Stimulated activated CD8-positive, alpha-beta memory T cell treated with anti-CD3 and anti-CD28 coated beads, Interleukin-15, amount 100 ng/mL, for 1 hour (primary cell): ENCODE measurements at regions not wholly inside any gene's neighbourhood (a gene's known extent, or its start where the extent isn't known, plus 50 kb on each side); places are given as distances from the start of the nearest gene placed in this dataset.
"Not testable (repeated sequence)": the region's sequence is repeated elsewhere in the genome, so short reads cannot be mapped to it uniquely, and the experiment has no call there.

ENCODE experiments used
- DNase-seq: peaks from one replicate; pipeline ENCODE4 v3.0.0-alpha.2; 2020; ENCODE audit warnings: low read depth

DNA sequence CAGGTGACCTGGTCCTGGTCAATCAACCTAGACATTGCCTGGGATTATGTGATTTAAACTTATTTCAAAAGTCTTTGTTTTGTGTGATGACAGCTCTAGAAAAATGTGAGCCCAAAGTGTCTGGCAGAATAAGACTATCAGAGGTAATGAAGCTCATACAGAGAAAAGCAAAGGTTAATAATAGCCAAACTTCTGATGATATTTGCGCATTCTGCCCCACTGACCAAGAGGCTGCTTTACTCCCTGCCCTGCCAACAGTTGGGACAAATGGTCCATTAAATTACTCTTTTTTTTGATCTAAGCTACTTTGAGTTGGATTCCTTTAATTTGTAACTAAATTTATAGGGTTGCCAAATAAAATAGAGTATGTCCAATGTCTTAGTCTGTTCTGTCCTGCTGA is 911.2 kb downstream of the MCTP2 start:
- DNase-seq, result no peak

DNA sequence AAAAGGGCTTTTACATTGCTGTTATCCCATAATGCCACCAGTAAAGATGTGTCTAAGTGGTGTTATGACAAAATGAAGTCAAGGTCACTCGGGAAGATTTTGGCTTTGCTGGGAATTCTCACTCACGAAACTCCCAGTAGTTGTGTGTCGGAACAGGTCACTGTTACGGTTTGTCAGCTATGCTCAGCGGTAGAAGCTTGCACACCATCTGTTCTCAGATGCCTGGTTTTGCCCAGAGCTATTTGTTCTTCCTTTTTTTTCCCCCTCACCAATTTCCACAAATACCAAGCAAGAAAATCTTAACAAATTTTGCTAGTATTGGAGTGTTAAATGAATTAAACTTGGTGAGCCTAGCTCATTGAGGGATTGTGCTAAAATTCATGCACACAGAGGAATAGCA is 915.1 kb downstream of the MCTP2 start:
- DNase-seq, result no peak

DNA sequence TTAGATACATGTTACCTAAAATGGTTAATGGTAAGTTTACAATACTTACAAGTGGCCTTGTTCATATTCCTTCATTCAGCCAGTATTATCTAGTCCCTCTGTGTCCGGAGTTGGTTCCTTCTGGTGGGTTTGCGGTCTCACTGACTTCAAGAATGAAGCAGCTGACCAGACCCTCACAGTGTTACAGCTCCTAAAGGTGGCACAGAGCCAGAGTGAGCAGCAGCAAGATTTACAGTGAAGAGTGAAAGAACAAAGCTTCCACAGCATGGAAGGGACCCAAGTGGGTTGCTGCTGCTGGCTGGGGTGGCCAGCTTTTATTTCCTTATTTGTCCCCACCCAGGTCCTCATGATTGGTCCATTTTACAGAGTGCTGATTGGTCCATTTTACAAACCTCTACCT is 916.8 kb downstream of the MCTP2 start:
- no peak for DNase-seq

DNA sequence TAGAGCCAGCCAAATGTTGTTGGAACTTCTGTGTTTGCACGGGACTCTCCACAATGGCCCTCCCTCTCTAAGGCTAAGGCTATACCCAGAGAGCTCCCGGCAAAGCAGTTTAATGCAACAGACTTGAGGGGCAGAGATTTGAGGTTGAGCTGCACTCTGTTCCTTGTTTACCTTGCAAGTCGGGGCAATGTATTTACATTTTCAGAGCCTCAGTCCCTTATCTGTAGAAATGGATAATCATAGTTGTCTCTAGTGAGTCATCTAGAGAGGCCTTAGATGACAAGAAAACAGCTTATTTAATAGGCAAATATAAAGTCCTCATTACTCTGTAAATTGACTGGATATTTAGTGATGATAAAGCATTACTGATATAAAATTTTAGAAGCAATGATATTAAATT is 917.7 kb downstream of the MCTP2 start:
- DNase-seq, result no peak

DNA sequence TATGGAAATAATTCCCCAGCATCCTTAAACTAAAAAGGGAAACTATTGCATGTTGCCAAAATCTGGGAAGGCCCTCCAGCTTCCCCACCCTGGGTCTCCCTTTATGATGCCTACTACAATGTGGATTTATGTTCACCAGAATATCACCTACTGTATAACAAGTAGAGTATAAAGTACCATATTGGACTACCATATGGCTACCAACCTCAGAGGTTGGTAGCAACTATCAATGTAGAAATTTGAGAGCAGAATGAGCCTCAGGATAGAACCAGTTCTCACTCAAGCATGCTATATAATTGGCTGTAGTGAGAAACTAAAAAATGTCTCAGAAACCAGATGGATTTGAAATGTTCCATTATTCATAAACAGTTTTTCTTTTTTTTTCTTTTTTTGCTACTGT is 918.4 kb downstream of the MCTP2 start:
- no peak for DNase-seq

DNA sequence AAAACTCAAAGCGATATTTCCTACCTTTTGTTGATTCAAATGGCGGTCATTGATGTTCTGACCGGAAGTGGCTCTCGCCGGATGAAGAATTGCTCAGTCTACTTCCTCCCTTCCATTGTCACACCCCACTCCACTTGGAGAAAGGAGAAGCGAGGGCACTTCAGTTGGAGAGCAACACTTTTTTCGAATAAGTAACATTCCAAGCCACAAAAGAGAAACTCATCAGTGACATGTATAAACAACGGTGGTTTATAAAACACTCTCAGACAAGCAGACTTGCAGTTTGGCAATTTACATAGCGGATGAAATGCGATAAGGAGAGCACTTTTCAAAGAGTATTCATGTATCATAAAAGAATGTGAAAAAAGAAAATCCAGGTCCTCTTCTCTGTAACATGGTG is 919.1 kb downstream of the MCTP2 start:
- DNase-seq, result no peak

DNA sequence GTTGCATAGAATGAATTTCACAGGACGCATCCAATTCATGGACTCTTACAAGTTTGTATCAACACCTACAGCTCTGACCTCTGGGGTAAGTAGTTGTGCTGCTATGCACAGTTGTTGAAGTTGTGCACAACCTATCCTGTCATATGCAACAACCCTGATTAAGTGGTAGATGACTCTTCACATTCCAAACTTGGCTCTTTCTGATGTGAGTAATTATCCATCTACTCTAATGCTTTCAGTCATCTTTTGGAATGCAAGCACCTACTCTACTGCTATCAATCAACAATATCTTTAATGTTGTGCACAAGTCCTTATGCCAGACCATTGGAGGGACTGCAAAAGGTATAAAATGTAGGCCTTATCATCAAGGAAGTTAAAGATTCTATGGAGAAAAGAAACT is 921.4 kb downstream of the MCTP2 start:
- DNase-seq, result no peak

DNA sequence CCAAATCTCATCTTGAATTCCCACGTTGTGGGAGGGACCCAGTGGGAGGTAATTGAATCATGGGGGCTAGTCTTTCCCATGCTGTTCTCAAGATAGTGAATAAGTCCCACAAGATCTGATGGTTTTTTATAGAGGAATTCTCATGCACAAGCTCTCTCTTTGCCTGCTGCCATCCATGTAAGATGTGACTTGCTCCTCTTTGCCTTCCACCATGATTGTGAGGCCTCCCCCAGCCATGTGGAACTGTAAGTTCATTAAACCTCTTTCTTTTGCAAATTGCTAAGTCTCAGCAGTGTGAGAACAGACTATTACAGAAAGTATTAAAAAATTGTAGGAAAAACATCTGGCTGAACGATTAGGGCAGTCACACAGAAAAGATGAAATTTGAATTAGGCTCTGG is 921.8 kb downstream of the MCTP2 start:
- not testable (repeated sequence) for DNase-seq

DNA sequence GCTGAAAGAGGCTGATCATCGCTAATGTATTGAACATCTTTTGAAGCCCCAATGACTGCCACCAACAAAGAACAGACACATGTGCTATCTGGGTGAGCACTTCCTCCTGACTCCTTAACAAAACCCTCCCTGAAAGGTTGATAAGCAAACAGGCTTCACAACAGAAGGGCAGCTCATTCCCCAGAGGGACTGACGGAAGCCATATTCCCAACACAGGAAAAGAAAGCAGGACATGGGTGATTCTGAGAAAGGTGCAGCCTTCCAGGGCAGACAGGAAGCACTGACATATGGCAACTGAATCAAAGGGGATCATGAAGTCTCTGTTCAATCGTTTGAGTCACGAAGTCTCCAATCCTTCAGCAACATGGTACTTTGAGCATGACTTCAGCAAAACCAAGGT is 929.0 kb downstream of the MCTP2 start:
- no peak for DNase-seq

DNA sequence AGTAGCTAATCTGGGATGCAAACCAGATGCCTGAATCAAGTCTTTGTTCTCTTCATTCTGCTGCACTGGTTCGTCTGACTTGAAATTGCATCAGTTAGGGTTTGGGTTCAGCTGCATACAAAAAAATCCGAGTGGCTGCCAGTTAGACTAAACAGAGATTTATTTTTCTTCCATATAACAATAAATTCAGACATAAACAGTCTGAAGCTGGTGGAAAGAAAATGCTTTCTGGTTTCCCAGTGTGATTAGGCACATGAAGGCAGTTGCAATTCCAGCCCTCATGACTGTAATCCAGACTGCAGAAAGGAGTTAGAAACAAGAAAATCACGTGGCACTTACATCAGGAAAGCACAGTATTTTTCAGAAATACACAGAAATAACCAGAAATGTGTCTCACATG is 930.7 kb downstream of the MCTP2 start:
- DNase-seq, result no peak

DNA sequence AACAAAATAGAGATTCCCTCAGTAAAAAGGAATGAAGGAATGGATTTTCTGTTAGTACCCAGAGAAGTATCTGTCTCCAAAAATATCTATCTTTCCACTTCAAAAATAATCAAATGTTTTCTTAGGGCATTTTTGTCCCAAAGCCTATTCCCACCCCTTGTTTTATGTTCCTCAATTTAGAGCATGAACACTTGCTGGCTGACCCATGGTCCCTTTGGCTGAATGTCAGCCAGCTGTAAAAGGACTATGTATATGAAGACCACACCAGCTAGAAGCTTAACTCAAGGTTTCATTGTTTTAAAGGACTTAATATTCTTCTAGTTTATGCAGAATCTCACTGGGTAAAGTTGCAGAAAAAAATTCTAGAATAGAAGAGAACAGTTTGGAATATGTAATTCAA is 931.2 kb downstream of the MCTP2 start:
- no peak for DNase-seq

DNA sequence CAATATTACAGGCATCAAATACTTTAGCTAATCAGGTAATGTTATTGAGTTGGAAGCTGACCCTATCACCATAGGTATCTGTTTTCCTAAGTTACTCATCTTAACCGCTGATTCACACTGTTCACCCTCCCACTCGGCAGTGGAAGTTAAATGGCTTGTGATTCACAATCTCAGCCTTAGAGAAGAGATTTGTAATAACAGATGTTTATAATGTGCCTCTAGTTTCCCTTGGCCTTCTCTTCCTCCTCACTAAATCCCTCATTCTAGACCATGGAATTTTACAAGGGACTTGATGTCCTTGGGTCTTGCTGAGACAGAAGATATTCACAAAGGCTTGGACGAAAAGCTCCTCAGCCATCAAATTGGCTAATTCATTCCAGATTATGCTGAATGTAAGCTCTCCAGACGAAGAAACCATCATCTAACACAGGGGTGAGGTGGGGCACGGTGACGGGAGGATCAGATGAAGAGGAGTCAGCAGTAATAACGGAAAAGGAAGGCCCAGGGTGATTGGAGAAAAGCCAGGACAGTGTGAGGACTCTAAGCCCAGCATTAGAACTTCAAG is 931.7 kb downstream of the MCTP2 start:
- no peak for DNase-seq

DNA sequence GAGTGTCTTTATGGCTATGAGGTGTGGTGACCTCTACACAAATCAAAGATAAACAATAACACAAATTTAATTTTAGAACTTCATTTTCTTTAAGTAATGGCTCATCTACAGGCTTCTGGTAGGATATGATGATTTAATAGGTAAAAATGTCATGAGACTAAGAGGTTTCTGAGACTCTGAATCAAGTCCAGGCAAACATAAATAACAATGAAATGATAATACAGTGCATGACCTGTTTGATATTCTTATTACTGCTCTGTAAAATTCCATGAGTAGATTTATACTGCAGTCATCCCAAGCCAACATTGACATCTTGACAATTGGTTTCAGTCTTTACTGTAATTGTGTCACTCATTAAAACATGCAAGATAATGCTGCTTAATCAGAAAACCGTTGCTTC is 936.8 kb downstream of the MCTP2 start:
- DNase-seq, result no peak

DNA sequence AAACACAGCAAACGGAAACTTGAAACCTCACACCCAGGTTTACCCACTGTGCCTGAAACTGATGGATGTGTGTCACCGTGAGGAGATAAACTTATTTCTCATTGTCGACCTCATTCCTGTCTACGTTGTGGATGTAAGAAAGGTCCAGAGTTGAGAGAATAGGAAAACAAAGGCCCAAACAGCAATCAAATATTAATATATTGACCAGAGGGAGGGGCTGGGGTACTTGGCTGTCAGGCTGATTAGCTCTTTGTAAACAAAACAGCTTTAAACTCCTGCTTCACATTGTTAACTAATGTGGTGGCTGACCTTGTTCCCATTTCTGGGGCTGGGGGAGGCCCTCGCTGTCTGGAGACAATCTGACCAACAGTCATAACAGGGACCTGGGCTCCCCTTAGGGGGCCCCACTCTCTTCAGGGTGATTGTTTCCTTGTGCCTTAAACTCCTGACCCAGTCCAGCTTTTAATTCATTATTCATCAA is 937.6 kb downstream of the MCTP2 start:
- no peak for DNase-seq

DNA sequence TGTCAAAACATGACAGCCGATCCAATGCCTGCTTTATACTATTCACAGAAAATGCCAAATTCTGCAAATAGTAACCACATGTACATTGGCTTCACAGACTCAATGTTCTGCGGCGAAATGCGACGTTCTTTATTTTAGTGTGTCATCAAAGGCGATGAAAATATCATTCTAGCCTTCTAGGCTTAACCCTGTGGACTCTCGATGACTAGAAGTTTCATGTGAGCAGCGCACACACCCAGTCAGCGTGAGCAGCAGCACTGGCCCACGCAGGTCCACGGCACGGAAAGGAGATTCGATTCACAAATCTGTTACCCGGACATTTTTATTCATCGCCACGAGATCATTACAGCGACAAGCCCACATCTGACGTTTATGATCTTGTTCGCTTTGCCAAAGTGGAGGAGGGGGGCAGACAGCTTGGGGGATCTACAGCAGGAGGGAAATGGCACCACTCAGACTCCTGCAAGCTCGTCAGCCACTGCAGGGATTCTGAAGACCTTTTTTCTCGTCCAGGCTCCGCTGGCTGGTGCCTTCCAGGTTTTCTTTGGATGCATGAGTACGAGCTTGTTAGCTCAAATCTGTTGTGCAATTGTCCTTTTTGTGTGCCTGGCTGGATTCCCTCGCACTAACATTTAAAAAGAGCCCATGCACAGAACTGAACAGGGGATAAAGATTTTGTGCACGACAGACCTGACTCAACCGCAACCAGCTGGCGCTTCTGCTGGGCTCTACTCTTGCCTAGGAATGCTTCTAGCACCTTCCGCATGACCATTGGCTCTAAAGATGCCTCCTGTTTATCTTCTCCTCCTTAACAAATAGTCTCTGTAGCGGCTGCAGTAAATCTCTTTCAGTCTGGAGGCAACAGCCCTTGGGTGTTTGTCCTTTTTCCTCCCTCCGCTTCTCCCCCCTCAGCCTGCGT is 938.4 kb downstream of the MCTP2 start:
- no peak for DNase-seq

DNA sequence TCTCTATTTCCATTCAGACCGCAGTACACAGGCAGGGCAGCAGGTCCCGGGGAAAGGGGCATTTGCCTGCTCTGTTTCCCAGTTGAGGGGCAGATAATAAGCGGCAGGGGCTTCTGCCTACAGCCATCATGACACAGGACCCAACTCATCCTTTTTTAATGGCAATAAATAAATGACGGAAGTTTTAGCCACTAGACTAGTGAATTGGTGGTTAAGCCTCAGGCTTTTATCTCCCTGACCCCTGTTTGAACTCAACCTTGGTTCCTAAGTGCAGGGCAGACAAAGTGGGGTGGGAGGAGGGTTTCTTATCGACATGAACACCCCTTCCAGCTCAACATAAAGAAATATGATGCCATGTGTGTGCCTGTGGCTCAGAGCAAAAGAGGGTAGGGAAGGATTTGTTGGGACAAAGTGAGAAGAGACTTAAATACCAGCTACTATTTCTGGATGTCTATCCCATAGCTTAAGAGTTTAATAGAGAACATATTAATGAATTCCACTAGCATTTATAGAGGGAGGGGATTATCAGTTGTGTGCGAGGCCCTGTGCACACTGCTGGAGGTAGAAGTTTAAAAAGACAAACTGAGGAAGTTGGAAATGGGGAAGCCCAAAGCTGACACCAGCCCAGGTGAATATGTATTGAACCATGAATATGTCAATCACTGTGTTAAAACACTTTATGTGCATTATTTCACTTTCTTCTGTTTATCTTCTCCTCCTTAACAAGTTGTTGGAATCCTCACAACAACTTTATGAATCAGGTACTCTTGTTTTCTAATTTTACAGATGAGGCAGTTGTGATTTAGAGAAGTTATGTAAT is 939.4 kb downstream of the MCTP2 start:
- DNase-seq, result no peak

DNA sequence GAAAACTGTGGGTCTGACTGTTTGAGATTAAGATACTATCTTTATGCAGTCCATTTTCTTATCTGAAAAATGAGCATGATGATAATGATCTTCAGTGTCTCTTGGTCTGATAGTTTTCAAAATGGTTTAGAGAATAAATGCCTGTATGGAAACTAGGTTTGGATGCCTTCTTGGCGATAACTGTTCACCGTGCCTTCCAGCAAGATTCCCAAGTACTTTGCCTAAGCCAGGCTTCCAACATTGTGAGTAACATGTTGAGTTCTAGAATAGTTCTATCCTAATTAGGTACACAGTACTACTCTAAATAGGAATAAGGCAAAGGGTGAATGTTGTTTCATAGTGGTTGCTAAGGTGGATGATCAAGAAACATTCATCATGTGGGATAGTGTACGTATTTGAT is 940.2 kb downstream of the MCTP2 start:
- no peak for DNase-seq

DNA sequence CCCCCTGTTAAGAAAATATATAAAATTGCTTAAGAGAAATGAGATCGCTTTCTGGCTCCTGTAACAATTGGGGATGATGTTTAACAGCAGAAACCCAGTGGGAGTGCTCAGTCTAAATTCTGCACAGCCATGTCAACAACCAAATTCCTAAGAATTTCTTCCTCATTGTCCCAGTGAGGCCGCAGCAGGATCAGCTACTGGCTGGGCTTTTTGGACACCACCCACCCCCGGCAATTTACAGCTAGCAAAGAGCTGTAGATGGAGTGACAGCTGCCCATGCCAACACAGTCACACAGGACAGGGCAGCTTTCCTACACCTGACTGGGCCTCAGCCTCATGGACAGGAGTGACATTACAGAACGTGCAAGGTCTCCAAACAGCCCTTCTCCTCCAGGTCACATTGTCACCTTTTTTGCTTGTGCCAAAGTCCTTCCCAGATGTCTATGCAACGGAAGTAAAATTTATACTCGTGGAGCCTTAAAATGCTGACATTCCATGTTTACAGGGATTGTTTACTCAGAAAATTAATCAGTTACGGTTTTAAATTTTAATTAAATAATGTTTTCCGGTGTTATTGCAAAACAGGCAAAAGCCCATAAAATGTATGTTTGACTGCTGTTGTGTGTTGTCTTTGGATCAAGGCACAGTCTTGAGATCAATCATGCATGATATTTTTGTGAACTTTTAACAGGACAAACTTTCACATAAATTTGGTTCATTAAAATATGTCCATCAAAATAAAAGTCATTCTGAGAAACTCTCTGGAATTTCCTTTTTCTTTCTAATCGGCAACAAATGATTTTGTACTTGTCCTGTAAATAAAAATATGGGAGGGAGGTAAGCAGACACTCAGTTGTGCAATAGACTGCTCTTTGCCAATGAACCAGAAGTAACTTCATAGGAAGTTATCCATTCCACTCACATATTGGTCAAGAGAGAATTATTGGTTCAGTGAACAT is 943.2 kb downstream of the MCTP2 start:
- DNase-seq, result no peak

DNA sequence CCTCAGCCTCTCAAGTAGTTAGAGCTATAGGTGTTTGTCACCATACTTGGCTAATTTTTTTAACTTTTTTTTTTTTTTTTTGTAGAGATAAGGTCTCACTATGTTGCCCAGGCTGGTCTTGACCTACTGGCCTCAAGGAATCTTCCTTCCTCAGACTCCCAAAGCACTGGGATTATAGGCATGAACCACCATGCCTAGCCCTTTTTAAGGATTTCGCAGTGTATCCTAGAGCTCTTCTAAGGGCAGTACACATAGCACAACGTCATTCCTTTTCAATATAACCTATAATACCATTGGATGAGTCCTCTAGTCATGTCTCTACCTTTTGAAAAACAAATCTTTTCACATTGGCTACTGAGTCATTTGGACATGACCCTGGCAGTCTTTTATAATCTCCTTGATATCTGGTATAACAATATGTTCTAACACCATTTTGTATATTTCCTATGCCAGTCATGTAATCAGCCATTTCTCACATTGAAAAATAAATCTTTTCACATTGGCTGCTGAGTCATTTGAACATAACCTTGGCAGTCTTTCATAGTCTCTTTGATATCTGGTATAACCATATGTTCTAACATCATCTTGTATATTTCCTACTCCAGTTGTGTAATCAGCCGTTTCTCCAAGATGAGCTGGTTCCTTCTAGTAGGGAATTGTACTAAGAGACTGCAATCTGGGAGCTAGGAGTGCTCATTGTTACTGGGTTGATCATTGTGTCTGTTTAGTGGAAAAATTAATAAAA is 944.7 kb downstream of the MCTP2 start:
- no peak for DNase-seq

DNA sequence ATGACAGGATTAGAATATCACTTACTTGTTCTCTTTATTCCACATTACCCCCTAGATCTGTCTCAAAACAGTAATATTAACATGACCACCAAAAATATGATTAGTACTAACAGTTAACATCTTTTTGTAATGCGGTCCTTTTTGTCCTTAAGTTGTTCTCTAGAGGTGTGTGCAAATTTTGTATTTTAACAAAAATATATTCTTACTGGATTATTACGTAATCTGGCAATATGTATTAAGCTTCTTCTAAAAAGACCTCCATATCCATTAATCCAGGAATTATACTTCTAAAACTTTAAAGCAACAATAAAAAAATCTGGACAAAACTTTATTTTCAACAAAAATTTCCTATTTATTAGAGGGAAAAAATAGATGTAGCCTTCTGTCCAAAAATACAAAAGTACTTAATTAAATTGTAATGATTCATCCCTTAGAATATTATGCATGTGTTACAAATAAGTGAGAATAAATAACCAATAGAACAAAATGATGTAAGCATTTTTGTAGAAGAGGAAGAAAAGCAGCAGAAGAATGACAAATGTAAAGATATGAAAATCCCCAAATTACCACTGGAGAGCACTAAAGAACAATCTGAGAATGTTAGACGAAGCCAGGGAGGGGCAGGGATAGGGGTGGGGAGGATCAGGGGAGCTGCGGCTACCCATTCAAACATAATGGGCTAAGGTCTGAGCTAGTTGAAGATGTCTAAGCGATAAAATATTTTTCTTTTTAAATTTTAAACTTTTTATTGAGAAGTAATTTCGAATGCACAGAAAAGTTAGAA is 945.6 kb downstream of the MCTP2 start:
- no peak for DNase-seq
